ENCODE measurements at regions not wholly inside any gene's neighbourhood (a gene's known extent, or its start where the extent isn't known, plus 50 kb on each side); places are given as distances from the start of the nearest gene placed in this dataset.

DNA sequence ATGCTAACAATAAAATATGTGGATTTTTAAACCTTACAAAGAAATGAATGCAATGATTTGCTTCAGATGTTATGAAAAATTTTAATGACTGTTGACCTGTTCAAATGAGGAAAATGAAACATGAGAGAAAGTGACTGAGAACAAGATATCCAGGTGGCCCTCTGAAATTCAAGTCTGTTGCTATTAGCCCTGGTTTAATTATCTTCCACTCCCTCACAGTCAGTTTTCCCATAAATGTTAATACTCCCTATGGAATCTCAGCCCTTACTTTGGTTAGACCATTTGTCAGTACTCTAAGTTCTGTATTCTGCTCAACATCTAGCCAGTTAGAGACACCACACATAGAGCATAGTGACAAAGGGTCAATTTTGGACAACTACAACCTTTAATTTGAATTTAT is 327.8 kb downstream of the PDGFC start:
- no peak for DNase-seq

DNA sequence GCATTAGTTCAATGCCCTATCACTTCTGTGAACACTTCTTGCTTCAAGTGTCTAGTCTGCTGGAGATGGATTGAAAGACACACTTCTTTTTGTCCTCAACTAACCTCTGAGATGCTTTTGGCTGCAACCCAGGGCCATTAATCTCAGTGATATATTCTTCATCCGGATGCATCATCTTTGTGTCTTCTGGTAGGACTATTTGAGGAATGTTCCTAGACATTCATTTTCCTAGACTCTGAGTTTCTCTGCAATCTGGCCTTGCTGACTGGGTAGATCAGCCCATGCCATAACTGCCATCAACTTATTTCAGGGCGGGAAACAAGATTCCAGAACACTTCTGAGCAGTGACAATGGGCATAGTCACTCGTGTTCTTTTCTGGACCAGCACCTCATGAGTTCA is 329.4 kb downstream of the PDGFC start:
- no peak for DNase-seq

DNA sequence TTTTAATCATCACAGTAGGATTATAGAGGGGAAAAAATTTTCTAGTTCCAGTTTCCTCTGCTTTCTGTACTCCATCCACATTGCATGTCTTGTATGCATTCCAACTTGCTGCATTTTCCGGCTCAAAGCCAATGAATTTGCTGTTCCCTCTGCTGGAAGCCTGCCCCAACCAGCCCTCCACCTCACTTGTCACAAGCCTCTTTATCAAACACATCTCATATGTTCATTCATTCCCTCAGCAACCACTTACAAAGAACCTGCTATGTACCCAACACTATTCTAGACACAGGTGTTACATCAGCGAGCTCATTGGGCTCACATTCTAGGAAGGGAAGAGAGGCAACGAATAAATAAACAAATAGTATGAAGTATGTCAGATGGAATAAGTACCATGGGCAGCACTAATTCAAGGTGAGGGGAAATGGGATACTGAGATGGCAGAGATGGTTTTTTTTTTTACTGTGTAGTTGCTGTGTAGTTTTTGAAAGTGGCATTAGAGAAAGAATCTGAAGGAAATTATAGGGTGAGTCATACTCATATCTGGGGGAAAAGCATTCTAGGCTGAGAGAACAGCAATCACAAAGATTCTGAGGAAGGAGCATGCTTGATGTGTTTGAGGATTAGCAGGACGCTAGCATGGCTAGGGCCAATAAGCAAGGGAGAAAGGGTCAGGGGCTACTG is 332.5 kb downstream of the PDGFC start:
- DNase-seq, result no peak

DNA sequence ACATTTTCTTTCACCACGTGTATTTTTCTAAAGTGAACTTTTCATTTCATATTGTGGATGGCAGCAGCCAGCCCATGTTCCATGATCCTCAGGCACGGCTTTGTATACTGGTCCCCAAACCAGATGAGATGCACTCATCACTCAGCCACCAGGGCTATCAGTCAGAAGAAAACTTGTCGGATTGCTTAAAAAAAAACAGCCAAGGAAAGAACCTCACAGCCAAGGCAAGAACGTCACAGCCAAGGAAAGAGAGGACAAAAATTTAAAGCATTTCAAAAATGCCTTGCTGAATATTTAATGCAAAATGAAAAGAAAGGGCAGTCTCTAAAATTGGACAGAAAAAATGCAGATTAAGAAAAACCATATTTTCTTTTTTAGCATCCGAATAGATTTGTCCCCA is 333.3 kb downstream of the PDGFC start:
- DNase-seq, result no peak

DNA sequence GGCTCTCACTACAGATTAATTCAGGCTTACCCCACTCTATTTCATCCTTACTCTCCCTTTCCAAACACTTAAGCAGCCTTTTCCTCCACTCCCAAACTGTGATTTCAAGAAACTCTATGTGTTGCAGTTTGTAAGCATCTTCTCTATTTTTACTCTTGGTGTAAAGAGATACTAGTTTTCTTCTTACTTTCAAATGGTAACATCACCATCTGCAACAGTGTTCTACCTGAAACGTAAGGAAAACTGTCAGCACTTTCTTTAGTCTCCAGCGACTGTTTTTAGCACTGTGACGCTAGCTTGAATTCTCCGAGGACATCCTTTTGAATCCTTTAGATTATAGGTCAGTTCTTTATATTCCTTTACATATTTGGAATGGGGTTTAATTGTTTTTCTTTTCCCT is 335.2 kb downstream of the PDGFC start:
- no peak for DNase-seq

DNA sequence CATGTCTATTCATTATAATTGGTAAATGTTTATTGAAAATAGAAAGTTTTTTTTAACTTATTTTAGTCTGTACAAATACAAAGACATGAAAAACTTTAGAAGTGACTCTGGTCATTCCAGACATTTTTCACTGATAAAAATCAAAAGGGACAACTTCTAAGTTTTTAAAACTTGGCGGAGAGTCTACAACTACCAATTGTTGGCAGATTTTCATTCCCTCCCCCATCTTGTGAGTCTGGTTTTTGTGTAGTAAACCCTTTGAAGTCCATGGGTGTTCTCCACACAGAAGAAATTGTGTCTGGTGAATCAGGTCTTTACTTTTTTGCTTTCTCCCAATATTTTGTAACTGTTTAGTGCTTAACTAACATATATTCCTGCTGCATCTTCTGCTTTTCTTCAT is 336.5 kb downstream of the PDGFC start:
- no peak for DNase-seq

DNA sequence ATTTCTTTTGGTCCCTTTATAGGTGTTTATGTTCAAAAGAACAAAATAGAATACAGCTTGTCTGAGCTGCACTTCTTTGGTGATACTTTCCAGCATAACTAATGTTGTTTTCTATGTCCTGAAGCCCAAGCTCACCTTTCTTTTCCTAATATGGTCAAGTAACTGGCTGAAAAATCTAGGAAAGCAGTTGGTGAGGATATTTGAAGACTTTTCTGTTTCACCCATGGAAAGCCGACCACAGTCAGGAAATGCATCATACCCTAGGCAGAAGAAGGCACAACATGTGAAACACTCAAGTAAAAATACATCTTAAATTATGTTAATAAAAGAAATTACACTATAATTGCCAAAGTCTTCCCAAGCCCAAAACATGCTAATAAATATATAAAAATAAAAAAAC is 337.0 kb downstream of the PDGFC start:
- no peak for DNase-seq

DNA sequence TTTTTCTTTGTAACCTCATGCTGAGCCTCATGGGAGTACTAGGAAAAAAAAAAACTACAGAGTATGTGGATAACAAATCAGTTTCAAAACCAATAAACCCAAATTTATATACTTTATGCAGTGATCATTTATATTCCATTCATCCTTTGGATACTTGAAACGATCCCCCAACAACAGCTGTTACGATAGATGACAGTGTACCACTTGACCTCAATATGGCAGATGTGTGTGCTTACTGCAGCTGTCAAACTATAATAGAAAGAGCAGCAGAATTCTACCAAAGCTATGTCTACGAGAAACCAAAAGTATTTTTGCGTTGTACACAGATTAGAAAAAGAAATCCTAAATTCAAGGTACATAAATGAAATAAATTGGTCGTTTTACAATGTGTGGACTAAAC is 337.8 kb downstream of the PDGFC start:
- no peak for DNase-seq

DNA sequence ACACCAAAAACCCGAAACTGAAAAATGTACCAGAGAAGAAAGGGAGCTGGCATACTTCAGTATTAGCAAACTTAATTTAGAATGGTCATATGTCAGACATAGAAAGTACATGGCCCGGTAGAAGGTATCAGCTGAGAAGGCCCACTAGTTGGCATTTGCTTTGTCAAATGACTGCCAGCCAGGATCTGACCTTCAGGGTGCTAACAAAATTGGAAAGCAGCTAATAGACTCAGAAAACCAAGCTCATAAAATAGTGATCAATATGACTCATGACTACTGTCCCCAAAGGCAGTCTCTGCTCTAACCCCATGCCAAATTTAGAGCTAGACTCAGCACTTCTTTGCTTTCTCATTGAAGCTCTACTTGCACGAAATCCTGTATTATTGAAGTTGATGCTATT is 342.7 kb downstream of the PDGFC start:
- no peak for DNase-seq

DNA sequence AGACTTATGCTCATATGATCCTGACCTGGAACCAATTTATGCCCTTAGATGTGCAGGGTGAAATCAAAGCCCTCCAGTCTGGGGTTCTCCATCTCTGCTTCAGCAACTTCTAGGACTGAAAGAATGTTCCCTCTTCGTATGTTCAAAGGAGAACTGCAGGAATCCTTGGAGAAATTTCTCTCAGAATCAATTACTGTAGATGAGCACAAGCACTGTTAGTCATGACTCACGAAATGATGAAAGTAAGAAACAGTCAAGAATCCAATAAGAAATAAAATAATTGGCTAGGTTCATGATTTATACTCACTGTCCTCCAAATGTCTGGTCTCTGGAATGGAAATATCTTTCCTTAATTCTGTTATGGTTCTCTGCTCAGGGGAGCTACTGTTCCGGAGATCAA is 348.2 kb downstream of the PDGFC start:
- no peak for DNase-seq

DNA sequence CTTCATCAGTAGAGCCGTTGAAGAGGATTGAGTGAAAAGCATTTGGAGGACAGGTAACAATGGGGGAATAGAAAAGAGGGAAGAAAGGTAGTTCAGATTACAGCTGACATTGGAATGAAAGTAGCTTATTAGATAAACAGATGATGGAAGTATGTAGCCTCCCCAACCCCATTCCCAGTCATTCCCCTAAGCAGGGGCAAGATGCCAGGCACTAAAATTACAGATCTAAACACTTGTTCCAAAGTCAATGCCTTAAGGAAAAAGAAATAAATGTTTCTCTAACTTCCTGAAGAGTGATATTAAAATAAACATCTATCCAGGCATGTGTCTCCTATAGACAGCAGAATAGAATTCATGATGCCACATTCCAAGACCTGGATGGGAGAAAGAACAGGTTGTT is 350.8 kb downstream of the PDGFC start:
- DNase-seq, result no peak

DNA sequence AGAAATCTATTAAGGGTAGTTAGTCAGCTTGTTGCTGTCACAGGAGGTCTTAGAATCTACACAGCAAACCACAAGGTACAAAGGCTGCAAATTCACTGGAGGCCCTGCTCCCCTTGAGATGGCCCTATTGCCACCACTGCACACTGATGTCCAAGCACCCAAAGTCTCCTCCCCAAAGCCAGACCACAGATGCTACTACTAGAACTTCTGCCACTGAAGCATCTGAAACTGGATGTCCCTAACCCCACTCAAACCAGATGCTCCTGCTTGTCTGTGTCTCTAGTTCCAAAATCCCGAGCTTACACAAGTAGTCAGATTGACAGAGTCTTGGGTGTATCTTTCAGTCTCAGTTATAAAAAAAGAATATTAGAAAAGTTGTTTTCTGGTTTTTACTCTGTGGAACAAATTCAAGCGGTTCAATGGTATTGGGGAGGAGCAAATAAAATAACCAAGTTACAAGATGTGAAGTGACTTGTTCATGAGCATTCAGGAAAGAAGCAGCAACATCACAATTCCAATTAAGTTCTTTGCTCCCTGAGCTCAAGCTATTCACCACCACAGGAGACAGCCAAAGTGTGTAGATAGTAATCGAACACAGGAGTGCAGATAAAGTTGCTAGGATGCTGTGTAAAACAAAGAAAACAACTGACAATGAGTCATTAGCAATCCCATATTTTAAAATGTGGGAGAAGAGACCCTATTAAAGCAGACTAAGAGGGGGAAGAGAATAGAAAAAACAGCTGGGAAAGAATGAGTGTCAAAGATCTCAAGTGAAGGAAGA is 352.3 kb downstream of the PDGFC start:
- DNase-seq, result no peak

DNA sequence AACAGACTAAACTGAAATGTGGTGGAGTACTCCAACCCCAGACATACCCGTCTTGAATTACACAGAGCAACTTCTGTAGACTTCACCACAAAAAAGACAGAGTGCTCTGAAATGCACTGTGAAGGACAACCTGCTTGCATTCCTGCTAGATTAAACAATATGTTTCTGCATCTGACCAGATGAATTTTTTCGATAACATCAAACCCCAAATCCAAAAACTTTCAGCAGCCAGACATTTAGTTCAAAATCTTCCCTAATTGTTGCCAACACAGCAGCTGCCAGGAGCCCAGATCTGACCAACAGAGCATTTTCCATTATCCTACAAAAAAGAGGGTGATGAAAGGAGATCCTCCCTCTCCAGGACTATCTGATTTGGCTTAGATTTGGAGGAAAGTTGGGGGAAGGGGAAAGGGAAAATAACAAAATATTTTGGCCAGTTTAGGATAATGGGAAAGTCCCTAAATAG is 356.5 kb downstream of the PDGFC start:
- DNase-seq, result no peak

DNA sequence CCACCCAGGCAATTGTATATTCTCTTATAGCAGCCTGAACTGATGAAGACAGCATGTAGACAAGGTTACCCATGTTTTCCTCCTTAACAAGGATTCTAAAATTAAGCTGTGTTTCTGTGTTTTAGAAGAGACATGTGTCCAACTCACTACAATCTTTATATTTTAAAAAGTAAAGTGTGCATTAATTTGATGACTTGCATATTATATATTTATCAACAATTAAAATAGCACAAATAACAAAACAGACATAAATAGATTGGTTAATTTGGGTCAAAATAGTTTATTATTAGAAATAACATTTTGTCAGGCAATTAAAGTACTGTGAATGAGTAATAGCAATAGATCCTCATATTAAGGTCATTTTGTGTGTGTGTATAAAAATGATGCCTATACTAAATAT is 357.1 kb downstream of the PDGFC start:
- no peak for DNase-seq

DNA sequence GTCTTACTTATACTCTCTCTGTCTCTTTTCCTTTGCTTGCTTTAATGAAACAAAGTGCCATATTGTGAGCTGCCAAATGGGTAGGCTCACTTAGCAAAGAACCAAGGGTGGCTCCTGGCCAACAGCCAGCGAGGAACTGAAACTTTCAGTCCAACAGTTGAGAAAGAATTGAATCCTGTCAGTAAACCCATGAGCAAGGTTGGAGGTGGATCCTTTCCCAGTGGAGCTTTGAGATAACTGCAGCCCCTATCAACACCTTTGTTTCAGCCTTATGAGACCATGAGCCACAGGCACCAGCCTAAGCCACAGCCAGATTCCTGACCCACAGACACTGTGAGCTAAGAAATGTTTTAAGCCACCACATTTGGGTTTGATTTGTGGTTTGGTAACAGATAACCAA is 362.2 kb downstream of the PDGFC start:
- no peak for DNase-seq

DNA sequence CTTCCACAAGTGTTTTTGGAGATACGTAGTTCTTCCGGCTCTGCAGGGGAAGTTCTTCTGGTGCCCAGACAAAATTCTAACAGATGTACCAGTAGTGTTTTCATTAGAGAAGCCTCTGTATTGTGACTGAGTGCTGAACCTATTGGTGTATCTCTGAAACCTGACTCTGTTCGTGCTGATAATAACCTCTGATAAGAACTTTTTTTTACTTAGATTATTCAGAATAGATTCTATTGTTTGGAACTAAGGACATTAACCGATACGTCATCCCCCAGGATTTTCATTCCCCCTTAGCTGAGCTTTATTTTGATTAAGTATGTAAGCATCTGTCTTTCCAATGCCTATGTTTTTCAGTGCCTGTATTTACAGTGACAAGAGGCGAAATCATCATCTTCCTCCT is 362.9 kb downstream of the PDGFC start:
- no peak for DNase-seq

DNA sequence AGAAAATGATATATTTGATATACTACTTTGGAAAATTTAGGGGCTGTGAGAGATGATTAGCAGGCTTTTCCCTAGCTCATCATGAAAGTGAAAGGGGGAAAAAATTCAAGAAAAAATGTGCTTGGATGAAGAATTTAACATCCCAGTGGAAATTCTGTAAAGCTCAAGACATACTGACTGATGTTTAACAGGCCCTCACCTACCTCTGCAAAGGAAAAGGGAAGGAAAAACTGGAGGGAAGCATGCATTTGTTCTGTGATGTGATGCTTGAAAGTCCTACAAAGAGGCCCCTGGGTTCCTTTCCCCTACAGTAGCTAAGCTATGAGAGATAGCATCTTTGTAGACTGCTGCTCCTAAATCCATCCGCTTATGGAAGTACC is 364.1 kb downstream of the PDGFC start:
- DNase-seq, result no peak

DNA sequence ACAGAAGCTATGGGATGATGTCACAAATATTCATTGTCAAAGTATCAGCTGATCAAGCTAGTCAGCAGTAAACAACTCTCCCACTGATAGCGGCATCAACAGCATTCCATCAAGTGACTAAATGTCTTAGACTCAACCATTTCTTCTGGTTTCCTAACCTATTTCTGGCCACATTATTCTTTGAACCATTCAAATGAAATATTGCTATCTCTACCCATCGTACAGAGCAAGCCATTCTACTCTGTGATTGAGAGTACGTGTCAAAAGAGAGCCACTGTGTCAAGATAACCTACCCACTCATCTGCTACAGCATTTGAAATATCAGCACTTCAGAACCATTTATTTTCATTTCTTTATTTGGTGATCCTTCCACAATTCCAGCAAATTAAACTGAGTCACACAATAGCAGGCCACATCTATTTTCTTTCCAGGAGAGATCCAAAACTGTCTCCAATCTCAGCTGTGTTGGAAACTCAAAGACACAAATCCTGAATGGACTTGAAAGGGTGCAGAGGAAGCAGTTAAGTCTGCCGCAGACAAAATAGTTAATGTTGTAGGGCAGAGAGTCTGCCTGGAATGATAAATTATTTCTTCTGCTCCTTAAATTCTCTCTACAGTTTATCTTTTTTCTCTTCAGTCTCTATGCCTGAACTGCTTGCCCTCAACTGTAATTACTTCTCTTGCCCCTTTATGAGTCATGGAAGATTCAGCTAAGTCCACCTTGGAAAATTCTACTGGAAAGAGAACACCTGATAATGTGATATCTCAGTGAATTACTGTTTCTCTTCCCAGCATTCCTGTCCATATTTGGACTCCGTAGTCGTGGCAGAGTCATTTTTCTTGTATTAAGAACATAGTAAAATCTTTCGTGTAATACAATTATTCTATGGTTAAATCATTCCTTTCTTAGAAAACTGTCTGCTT is 364.8 kb downstream of the PDGFC start:
- no peak for DNase-seq

DNA sequence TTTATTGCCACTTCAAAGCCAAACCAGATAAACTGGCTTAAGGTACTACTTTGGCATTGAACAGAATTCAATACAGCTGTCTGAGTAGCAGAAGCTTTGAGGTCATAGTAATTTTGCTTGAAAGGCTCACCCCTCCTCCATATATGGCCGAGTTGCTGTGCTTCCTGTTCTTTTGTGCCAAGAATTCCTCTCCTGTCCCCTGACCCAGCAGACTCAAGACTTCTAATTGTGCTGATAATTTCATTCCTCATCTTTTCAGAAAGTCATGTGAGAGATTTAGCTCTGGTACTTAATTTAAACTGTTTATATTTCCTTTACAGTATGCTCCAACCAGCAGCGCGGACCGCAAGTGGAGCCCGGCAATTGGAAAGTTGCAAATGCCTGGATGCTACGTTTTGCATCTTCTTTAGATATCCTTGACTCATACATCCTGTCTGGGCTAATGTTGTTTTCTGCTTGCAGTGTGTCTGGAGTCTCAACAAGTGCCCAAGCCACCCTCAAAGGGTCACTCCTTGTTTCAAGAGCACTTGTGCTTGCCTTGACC is 373.4 kb downstream of the PDGFC start:
- DNase-seq, result no peak

DNA sequence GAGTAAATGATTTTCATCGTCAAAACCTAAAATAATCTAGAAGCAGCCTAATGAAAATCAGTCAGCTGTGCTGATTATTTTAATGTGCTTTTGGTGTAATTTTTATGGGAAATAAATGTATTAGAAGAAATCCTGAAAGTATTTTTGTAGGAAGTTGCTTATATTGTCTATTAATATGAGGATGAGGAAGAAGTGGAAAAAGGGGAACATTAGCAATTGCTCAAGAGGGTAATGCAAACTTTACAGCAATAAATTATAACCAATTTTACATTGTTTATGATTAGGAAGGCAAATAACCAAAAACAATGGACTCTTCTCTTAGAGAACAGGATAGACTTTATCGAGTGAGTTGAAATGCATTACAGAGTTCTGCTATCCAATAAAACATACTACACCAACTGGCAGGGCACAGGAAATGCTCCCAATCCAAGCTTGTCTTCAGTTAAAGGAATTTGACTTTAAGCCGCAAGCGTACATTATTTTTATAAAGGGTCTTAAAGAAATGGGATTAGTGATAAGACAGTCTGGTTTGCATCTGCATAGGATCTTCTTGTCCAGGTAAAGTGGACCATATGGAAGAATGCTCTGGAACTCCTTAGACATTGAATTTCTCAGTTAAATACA is 374.8 kb downstream of the PDGFC start:
- DNase-seq, result no peak

DNA sequence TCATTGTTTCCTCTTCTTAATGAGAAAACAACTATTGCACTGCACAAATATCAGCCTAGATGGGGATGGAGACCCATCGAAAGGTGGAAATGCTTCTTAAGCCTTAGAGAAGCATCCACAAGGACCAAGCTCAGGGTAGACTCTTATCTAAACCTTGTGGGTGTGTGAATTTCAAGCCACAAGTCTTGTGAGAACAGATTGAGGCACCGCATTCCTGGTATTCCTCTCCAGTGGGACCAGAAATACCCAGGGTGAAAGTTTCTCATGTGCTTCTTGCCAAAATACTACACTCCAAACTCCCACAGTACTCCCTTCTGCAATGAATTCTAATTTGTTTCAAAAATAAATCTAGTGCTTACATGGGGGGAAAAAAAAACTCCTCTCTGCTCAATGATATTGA is 375.6 kb downstream of the PDGFC start:
- DNase-seq, result no peak

DNA sequence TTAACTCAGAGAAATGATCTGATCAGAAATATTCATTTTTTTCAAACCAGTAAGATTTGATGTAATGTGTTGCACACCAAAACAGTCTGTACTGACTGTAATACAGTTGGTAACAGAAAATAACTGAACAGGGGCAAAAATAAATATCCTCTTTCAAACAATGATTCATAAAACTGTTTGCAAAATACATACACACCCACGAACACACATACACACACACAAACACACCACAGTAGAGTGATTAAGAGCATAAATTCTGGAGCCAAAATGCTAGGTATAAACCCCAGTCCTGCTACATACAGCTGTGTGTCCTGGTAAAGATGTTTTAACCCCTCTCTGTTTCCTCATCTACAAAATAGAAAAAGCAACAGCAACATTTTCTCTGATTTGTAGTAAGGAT is 376.6 kb downstream of the PDGFC start:
- DNase-seq, result no peak

DNA sequence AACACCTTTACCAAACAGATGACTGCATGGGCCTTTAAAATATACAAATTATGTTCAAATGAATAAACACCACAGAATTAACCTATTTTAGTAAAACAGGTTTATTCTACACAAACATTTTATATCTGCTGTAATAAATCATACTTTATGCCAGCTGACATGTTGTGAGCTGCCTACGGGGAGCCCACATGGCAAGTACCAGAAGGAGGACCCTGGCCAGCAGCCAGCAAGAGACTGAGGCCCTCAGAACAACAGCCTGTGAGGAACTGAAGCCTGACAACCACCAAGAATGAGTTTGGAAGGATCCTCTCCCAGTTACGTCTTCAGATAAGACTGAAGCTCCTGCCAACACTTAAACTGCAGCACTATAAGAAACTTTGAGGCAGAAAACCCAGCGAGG is 377.0 kb downstream of the PDGFC start:
- DNase-seq, result no peak

All from retina (tissue), 1 donor.